Parathyroid adenoma (tissue), 2 donors: ENCODE measurements at regions not wholly inside any gene's neighbourhood (a gene's known extent, or its start where the extent isn't known, plus 50 kb on each side); places are given as distances from the start of the nearest gene placed in this dataset.

Experiments used
- H2AFZ ChIP-seq: fragments of 300-600 bp; sonication (generic); one replicate; pipeline ENCODE4 v1.7.0; 2017; ENCODE audit warnings: antibody characterized with exemption, mild to moderate bottlenecking
- H3K27ac ChIP-seq: fragments of 300-600 bp; sonication (generic); one replicate; pipeline ENCODE4 v1.7.0; 2017
- H3K27me3 ChIP-seq: fragments of 300-600 bp; sonication (generic); one replicate; pipeline ENCODE4 v1.7.0; 2017; ENCODE audit warnings: low read length; ENCODE audit not compliant: control insufficient read depth, insufficient read depth
- H3K36me3 ChIP-seq: fragments of 300-600 bp; sonication (generic); one replicate; pipeline ENCODE4 v1.7.0; 2017; ENCODE audit warnings: low read length; ENCODE audit not compliant: control insufficient read depth, insufficient read depth
- H3K4me1 ChIP-seq: fragments of 300-600 bp; sonication (generic); one replicate; pipeline ENCODE4 v1.7.0; 2017; ENCODE audit warnings: control low read depth
- H3K4me2 ChIP-seq: fragments of 300-600 bp; sonication (generic); one replicate; pipeline ENCODE4 v1.7.0; 2017; ENCODE audit warnings: low read length
- H3K4me3 ChIP-seq: fragments of 300-600 bp; sonication (generic); one replicate; pipeline ENCODE4 v1.7.0; 2017; ENCODE audit warnings: low read depth, low read length
- H3K79me2 ChIP-seq: fragments of 300-600 bp; sonication (generic); one replicate; pipeline ENCODE4 v1.7.0; 2017; ENCODE audit warnings: control low read depth
- H3K9ac ChIP-seq: fragments of 300-600 bp; sonication (generic); one replicate; pipeline ENCODE4 v1.7.0; 2017; ENCODE audit warnings: mild to moderate bottlenecking
- H3K9me3 ChIP-seq: fragments of 300-600 bp; sonication (generic); one replicate; pipeline ENCODE4 v1.7.0; 2017; ENCODE audit warnings: low read length; ENCODE audit not compliant: control insufficient read depth
- TF ChIP-seq, protein P1 (sequence below): fragments of 300-600 bp; sonication (generic); IDR thresholded peaks from one replicate; pipeline ENCODE4 v1.7.0; 2017; ENCODE audit warnings: antibody characterized with exemption, mild to moderate bottlenecking
- donor health status: primary hyperparathyroidism.

DNA sequence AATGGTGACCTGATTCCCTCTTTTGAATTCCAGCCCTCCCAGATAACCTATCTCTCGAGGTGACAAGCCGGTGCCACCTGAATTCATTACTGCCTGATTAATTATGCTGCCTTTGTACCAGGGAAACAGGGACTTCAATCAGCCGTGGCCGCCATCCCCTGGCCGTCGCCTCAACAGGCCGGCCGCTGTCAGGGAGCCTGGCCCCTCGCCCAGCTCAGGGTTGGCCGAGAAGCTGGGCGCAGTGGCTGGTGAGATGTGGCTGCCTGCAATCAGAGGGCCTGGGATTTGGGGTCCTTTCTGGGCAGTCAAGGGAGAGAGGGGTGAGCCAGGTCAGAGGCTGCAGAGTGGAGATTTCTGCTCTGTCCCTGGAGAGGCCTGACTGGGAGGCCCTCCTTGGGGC lies 91.2 kb downstream of the KCTD15 start:
- H3K9ac ChIP-seq: no peak overlapping the region
- no peaks in the 10 kb centered on the region for H3K27me3 ChIP-seq
- H3K27ac ChIP-seq: no peak overlapping the region
- no peak overlapping the region for H3K4me3 ChIP-seq
- TF ChIP-seq, protein P1, sequence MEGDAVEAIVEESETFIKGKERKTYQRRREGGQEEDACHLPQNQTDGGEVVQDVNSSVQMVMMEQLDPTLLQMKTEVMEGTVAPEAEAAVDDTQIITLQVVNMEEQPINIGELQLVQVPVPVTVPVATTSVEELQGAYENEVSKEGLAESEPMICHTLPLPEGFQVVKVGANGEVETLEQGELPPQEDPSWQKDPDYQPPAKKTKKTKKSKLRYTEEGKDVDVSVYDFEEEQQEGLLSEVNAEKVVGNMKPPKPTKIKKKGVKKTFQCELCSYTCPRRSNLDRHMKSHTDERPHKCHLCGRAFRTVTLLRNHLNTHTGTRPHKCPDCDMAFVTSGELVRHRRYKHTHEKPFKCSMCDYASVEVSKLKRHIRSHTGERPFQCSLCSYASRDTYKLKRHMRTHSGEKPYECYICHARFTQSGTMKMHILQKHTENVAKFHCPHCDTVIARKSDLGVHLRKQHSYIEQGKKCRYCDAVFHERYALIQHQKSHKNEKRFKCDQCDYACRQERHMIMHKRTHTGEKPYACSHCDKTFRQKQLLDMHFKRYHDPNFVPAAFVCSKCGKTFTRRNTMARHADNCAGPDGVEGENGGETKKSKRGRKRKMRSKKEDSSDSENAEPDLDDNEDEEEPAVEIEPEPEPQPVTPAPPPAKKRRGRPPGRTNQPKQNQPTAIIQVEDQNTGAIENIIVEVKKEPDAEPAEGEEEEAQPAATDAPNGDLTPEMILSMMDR: no peak
- H3K4me1 ChIP-seq: peaks cover 3% of the 10 kb centered on the region
- H2AFZ ChIP-seq: no peak overlapping the region
- no peaks in the 10 kb centered on the region for H3K79me2 ChIP-seq
- H3K36me3 ChIP-seq: no peaks in the 10 kb centered on the region
- no peak overlapping the region for H3K4me2 ChIP-seq
- H3K9me3 ChIP-seq: no peaks in the 10 kb centered on the region

DNA sequence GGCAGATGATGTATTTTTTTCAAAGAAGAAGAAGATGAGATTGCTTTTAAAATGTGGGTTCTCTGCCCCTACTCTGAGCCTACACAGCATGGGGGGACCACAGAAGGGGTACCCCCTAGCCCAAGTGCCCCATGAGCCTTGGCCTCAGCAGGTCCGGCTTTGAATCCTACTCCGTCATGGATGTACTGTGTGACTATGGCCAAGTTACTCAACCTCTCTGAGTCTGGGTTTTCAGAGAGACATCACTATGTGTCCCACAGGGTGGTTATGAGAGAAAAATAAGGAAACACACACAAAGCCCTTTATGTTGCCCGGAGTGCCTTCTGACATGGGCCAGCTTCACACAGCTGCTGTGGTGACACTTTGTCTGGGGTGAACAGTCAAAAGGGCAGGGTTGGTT lies 92.0 kb downstream of the KCTD15 start:
- no peak overlapping the region for H3K4me3 ChIP-seq
- no peaks in the 10 kb centered on the region for H3K79me2 ChIP-seq
- H3K27ac ChIP-seq: no peak overlapping the region
- no peaks in the 10 kb centered on the region for H3K36me3 ChIP-seq
- peaks cover 3% of the 10 kb centered on the region for H3K4me1 ChIP-seq
- no peak overlapping the region for H3K9ac ChIP-seq
- H3K4me2 ChIP-seq: no peak overlapping the region
- no peak overlapping the region for H2AFZ ChIP-seq
- TF ChIP-seq, protein P1: no peak
- H3K27me3 ChIP-seq: no peaks in the 10 kb centered on the region
- no peaks in the 10 kb centered on the region for H3K9me3 ChIP-seq

DNA sequence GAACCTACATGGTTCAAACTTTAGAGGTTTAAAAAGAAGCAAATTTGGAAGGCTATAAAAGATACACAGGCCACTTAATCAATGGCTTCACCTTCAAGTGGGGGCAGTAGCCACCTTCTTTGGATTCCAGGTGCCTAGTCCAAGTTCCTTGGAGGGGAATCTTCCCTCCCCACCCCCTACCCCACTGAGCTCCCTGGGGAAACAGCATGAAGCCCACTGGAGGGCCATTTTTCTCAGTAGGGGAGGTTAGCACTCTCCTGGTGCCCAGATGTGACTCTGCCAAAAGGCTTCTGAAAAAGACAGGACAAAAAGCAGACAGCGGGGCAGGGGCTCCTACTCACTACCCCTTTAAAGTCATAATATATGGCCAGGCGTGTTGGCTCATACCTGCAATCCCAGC lies 93.9 kb downstream of the KCTD15 start:
- Histone ChIP-seq H3K9me3 (no peaks in the 10 kb centered on the region), H3K36me3 (no peaks in the 10 kb centered on the region), H3K4me1 (no peaks in the 10 kb centered on the region), H3K9ac (no peak overlapping the region), H3K79me2 (no peaks in the 10 kb centered on the region), H3K27ac (no peak overlapping the region), H3K4me3 (no peak overlapping the region), H3K27me3 (no peaks in the 10 kb centered on the region), H3K4me2 (no peak overlapping the region), H2AFZ (no peak overlapping the region)
- TF ChIP-seq, protein P1: no peak

DNA sequence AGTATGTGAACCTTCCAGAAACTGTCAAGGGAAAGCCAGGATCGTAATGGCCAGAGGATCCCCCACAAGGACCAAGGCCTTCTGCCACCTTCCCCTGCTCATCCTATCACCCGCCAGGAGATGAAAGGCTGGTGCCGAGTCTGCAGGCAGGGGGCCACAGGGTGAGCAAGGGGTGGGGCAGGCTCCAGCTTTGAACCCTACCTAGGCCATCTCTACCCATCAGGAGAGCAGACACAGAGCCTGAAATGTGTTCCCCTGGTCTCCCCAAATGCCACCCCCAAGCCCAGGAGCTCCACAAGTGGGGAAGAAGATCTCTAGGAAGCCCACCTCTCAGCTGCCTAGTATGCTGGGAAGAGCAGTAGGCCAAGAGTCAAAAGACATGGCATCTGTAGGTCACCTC lies 95.1 kb downstream of the KCTD15 start:
- no peak overlapping the region for H2AFZ ChIP-seq
- no peaks in the 10 kb centered on the region for H3K79me2 ChIP-seq
- no peaks in the 10 kb centered on the region for H3K9me3 ChIP-seq
- no peak overlapping the region for H3K4me2 ChIP-seq
- TF ChIP-seq, protein P1: no peak
- H3K4me3 ChIP-seq: no peak overlapping the region
- H3K27me3 ChIP-seq: no peaks in the 10 kb centered on the region
- no peaks in the 10 kb centered on the region for H3K4me1 ChIP-seq
- H3K36me3 ChIP-seq: no peaks in the 10 kb centered on the region
- no peak overlapping the region for H3K27ac ChIP-seq
- no peak overlapping the region for H3K9ac ChIP-seq

DNA sequence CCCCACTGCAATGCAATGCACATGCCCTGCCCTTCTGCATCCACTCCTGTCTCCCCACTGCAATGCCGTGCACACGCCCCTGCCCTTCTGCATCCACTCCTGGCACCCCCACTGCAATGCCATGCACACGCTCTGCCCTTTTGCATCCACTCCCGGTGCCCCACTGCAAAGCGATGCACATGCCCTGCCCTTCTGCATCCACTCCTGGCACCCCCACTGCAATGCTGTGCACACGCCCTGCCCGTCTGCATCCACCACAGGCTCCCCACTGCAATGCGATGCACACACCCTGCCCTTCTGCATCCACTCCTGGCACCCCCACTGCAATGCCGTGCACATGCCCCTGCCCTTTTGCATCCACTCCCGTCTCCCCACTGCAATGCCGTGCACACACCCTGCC lies 98.1 kb downstream of the KCTD15 start:
- H3K9ac ChIP-seq: no peak overlapping the region
- no peak overlapping the region for H3K4me3 ChIP-seq
- no peaks in the 10 kb centered on the region for H3K9me3 ChIP-seq
- no peaks in the 10 kb centered on the region for H3K4me1 ChIP-seq
- H3K27me3 ChIP-seq: no peaks in the 10 kb centered on the region
- TF ChIP-seq, protein P1: no peak
- H3K36me3 ChIP-seq: no peaks in the 10 kb centered on the region
- H3K4me2 ChIP-seq: no peak overlapping the region
- no peaks in the 10 kb centered on the region for H3K79me2 ChIP-seq
- H3K27ac ChIP-seq: no peak overlapping the region
- no peak overlapping the region for H2AFZ ChIP-seq
